ENCODE measurements at regions not wholly inside any gene's neighbourhood (a gene's known extent, or its start where the extent isn't known, plus 50 kb on each side); places are given as distances from the start of the nearest gene placed in this dataset.

- TF ChIP-seq CTCF (conservative IDR thresholded peaks at IDR 0.05 in 1 of 2, IDR thresholded peaks at IDR 0.05 in 1 of 2; ENCODE audit: extremely low read depth in 1 of 2, insufficient read depth in 1 of 2, low read depth in 1 of 2, low read length in 2 of 2) (no peak), EZH2 (IDR thresholded peaks at IDR 0.05; ENCODE audit: borderline replicate concordance, low read length) (no peak)
Measured at GRCh38 chr1:115462566-115463076, 124.6 kb upstream of the NGF start.

All from mammary epithelial cell (primary cell).